ENCODE measurements at regions not wholly inside any gene's neighbourhood (a gene's known extent, or its start where the extent isn't known, plus 50 kb on each side); places are given as distances from the start of the nearest gene placed in this dataset.

DNA sequence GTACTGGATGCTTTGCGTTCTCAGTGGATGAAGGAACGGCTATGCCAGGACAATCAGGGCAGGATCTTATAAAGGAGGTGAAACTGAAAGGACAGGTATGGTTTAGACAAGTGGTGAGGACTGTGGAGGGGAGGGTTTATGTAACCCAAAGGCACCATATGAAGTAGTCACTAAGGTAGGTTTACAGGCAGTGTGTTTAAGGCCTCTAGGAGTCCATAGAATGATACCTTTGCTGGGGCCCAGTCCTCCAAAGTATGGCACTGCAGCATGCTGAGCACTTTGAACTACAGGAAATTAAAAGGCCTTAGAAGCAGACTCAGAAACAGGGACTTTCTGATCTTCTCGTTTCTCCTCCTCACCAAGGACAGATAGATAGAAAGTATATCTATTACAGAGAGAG lies 304.7 kb upstream of the USP25 start:
- Histone ChIP-seq H3K9ac (no peak overlapping the region), H3K4me1 (peaks cover 59% of the 10 kb centered on the region), H3K4me3 (no peak overlapping the region), H3K4me2 (peak overlapping the region; percentile 71), H2AFZ (replicated peaks) (no peak overlapping the region), H3F3A (ENCODE audit: low read depth) (peaks cover 51% of the 10 kb centered on the region), H3K79me2 (ENCODE audit: low read depth) (no peaks in the 10 kb centered on the region), H4K20me1 (ENCODE audit: low read depth) (no peaks in the 10 kb centered on the region), H3K36me3 (no peaks in the 10 kb centered on the region), H3K27me3 (no peaks in the 10 kb centered on the region), H3K27ac (peak overlapping the region; percentile 91), H3K9me3 (ENCODE audit: low read depth) (no peaks in the 10 kb centered on the region)
- H3K9me3 Mint-ChIP-seq, result peaks cover 26% of the 10 kb centered on the region
- H3K27me3 Mint-ChIP-seq (ENCODE audit: insufficient read depth, low read depth), result peaks cover 5% of the 10 kb centered on the region
- H3K27ac Mint-ChIP-seq, result peak overlapping the region; percentile 43
- peaks cover 52% of the 10 kb centered on the region for H3K4me1 Mint-ChIP-seq
- H3K36me3 Mint-ChIP-seq, result peaks cover 4% of the 10 kb centered on the region
- TF ChIP-seq EZH2 (IDR thresholded peaks at IDR 0.05) (no peak), CTCF (IDR thresholded peaks at IDR 0.05) (no peak), EZH2phosphoT487 (IDR thresholded peaks at IDR 0.05) (no peak)
- no peak for DNase-seq (ENCODE audit: low spot score)
- H3K4me3 Mint-ChIP-seq, result no peak overlapping the region

- H3K9ac ChIP-seq, result no peak overlapping the region
- H3K4me2 ChIP-seq, result no peak overlapping the region
- no peak for DNase-seq (ENCODE audit: low spot score)
- H3K79me2 ChIP-seq (ENCODE audit: low read depth), result no peaks in the 10 kb centered on the region
- H3K9me3 Mint-ChIP-seq, result peaks cover 43% of the 10 kb centered on the region
- H3K4me3 ChIP-seq, result no peak overlapping the region
- H3K36me3 ChIP-seq, result no peaks in the 10 kb centered on the region
- no peak overlapping the region for H2AFZ ChIP-seq (replicated peaks)
- TF ChIP-seq EZH2 (IDR thresholded peaks at IDR 0.05) (no peak), CTCF (IDR thresholded peaks at IDR 0.05) (no peak), EZH2phosphoT487 (IDR thresholded peaks at IDR 0.05) (no peak)
- H3K27ac Mint-ChIP-seq, result no peak overlapping the region
- H3K27ac ChIP-seq, result no peak overlapping the region
- no peaks in the 10 kb centered on the region for H3K27me3 ChIP-seq
- H3K4me1 ChIP-seq, result peaks cover 51% of the 10 kb centered on the region
- no peak overlapping the region for H3K4me3 Mint-ChIP-seq
- no peaks in the 10 kb centered on the region for H4K20me1 ChIP-seq (ENCODE audit: low read depth)
- peaks cover 32% of the 10 kb centered on the region for H3K4me1 Mint-ChIP-seq
- H3K36me3 Mint-ChIP-seq, result peaks cover 13% of the 10 kb centered on the region
- H3K27me3 Mint-ChIP-seq (ENCODE audit: insufficient read depth, low read depth), result no peaks in the 10 kb centered on the region
- peaks cover 41% of the 10 kb centered on the region for H3F3A ChIP-seq (ENCODE audit: low read depth)
- H3K9me3 ChIP-seq (ENCODE audit: low read depth), result peaks cover 6% of the 10 kb centered on the region
Measured at GRCh38 chr21:15430023-15430422, 299.8 kb upstream of the USP25 start.

GRCh38 chr21:15430577-15430976 lies 299.2 kb upstream of the USP25 start:
- Histone ChIP-seq H3K4me2 (no peak overlapping the region), H3K9me3 (ENCODE audit: low read depth) (peaks cover 6% of the 10 kb centered on the region), H3K4me3 (no peak overlapping the region), H3K9ac (no peak overlapping the region), H3K27me3 (no peaks in the 10 kb centered on the region), H4K20me1 (ENCODE audit: low read depth) (no peaks in the 10 kb centered on the region), H3K79me2 (ENCODE audit: low read depth) (no peaks in the 10 kb centered on the region), H3K36me3 (no peaks in the 10 kb centered on the region), H2AFZ (replicated peaks) (no peak overlapping the region), H3K27ac (no peak overlapping the region), H3K4me1 (peaks cover 46% of the 10 kb centered on the region), H3F3A (ENCODE audit: low read depth) (peaks cover 36% of the 10 kb centered on the region)
- Mint-ChIP-seq H3K27ac (no peak overlapping the region), H3K4me1 (peaks cover 26% of the 10 kb centered on the region), H3K27me3 (ENCODE audit: insufficient read depth, low read depth) (no peaks in the 10 kb centered on the region), H3K4me3 (no peak overlapping the region), H3K36me3 (peaks cover 15% of the 10 kb centered on the region), H3K9me3 (peaks cover 46% of the 10 kb centered on the region)
- no peak for DNase-seq (ENCODE audit: low spot score)
- TF ChIP-seq CTCF (IDR thresholded peaks at IDR 0.05) (no peak), EZH2phosphoT487 (IDR thresholded peaks at IDR 0.05) (no peak), EZH2 (IDR thresholded peaks at IDR 0.05) (no peak)

Data from neural progenitor cell (in vitro differentiated cells).